ENCODE measurements at regions not wholly inside any gene's neighbourhood (a gene's known extent, or its start where the extent isn't known, plus 50 kb on each side); places are given as distances from the start of the nearest gene placed in this dataset.

GRCh38 chr15:38854506-38854905, 289.9 kb upstream of the RASGRP1 start:
- TF ChIP-seq, protein P1, sequence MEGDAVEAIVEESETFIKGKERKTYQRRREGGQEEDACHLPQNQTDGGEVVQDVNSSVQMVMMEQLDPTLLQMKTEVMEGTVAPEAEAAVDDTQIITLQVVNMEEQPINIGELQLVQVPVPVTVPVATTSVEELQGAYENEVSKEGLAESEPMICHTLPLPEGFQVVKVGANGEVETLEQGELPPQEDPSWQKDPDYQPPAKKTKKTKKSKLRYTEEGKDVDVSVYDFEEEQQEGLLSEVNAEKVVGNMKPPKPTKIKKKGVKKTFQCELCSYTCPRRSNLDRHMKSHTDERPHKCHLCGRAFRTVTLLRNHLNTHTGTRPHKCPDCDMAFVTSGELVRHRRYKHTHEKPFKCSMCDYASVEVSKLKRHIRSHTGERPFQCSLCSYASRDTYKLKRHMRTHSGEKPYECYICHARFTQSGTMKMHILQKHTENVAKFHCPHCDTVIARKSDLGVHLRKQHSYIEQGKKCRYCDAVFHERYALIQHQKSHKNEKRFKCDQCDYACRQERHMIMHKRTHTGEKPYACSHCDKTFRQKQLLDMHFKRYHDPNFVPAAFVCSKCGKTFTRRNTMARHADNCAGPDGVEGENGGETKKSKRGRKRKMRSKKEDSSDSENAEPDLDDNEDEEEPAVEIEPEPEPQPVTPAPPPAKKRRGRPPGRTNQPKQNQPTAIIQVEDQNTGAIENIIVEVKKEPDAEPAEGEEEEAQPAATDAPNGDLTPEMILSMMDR (IDR thresholded peaks at IDR 0.05; ENCODE audit: low read length): no peak
- TF ChIP-seq EZH2 (IDR thresholded peaks at IDR 0.05; ENCODE audit: borderline replicate concordance, low read length): no peak
